OCI-LY7 (cell line): ENCODE measurements at regions not wholly inside any gene's neighbourhood (a gene's known extent, or its start where the extent isn't known, plus 50 kb on each side); places are given as distances from the start of the nearest gene placed in this dataset.

ENCODE experiments used
- CTCF ChIP-seq: fragments of 200-600 bp; sonication (generic); conservative IDR thresholded peaks from 2 replicates; pipeline ENCODE4 v1.5.1; 2014; ENCODE audit warnings: mild to moderate bottlenecking, antibody characterized with exemption, low read length, moderate library complexity, mixed read lengths
- EZH2phosphoT487 ChIP-seq: fragments of 200-600 bp; sonication (generic); IDR thresholded peaks from 2 replicates; pipeline ENCODE4 v1.6.1; 2018; ENCODE audit warnings: low read depth, borderline replicate concordance, mild to moderate bottlenecking, mixed run types, antibody characterized with exemption, low read length, moderate library complexity, mixed read lengths

- no peak for TF ChIP-seq CTCF
- no peak for TF ChIP-seq EZH2phosphoT487
These were observed 157.0 kb downstream of the BARD1 start for GRCh38 chr2:214652473-214652872.
